DOHH2 (cell line): ENCODE measurements at regions not wholly inside any gene's neighbourhood (a gene's known extent, or its start where the extent isn't known, plus 50 kb on each side); places are given as distances from the start of the nearest gene placed in this dataset.
A peak's percentile ranks its signal among the peaks of the same experiment; 100 is the strongest.

Experiments
- H3F3A ChIP-seq: fragments of 200-600 bp; sonication (generic), shearing (Covaris generic); 2 replicates; pipeline ENCODE4 v1.6.0; 2016; ENCODE audit warnings: antibody characterized with exemption, mild to moderate bottlenecking; ENCODE audit not compliant: control insufficient read depth, insufficient read depth
- H3K27ac ChIP-seq: fragments of 200-600 bp; sonication (generic); 2 replicates; pipeline ENCODE4 v1.5.1; 2014; ENCODE audit warnings: low read depth, mild to moderate bottlenecking, low read length, moderate library complexity
- H3K27me3 ChIP-seq: fragments of 200-600 bp; sonication (generic); 2 replicates; pipeline ENCODE4 v1.6.1; 2014; ENCODE audit warnings: mild to moderate bottlenecking, low read length, mixed read lengths; ENCODE audit not compliant: control insufficient read depth
- H3K36me3 ChIP-seq: fragments of 200-600 bp; sonication (generic); 2 replicates; pipeline ENCODE4 v1.6.1; 2014; ENCODE audit warnings: mild to moderate bottlenecking, low read length, moderate library complexity, mixed read lengths; ENCODE audit not compliant: control insufficient read depth
- H3K4me1 ChIP-seq: fragments of 200-600 bp; sonication (generic); 2 replicates; pipeline ENCODE4 v1.6.1; 2014; ENCODE audit warnings: mild to moderate bottlenecking, low read length, mixed read lengths; ENCODE audit not compliant: control insufficient read depth
- H3K4me2 ChIP-seq: fragments of 200-600 bp; sonication (generic); 2 replicates; pipeline ENCODE4 v1.6.0; 2014; ENCODE audit warnings: mild to moderate bottlenecking, low read length, moderate library complexity
- H3K4me3 ChIP-seq: fragments of 200-600 bp; sonication (generic); 2 replicates; pipeline ENCODE4 v1.5.1; 2014; ENCODE audit warnings: mild to moderate bottlenecking, low read length, mixed read lengths
- H3K79me2 ChIP-seq: fragments of 200-600 bp; sonication (generic); 2 replicates; pipeline ENCODE4 v1.6.1; 2014; ENCODE audit warnings: mild to moderate bottlenecking, low read length, mixed read lengths; ENCODE audit not compliant: control insufficient read depth
- H3K9me2 ChIP-seq: fragments of 200-600 bp; sonication (generic); replicated peaks from 2 replicates; pipeline ENCODE4 v1.6.1; 2014; ENCODE audit warnings: mild to moderate bottlenecking, low read length, mixed read lengths; ENCODE audit not compliant: control insufficient read depth
- H3K9me3 ChIP-seq: fragments of 200-600 bp; sonication (generic); 2 replicates; pipeline ENCODE4 v1.6.1; 2014; ENCODE audit warnings: antibody characterized with exemption, low read length, mixed read lengths; ENCODE audit not compliant: control insufficient read depth, insufficient read depth
- H4K20me1 ChIP-seq: fragments of 200-600 bp; sonication (generic); 2 replicates; pipeline ENCODE4 v1.6.0; 2014; ENCODE audit warnings: low read depth, mild to moderate bottlenecking, antibody characterized with exemption, low read length, moderate library complexity; ENCODE audit not compliant: control insufficient read depth, insufficient read depth
- CTCF ChIP-seq: fragments of 200-600 bp; sonication (generic); IDR thresholded peaks from one replicate; pipeline ENCODE4 v1.5.1; 2014; ENCODE audit warnings: antibody characterized with exemption, mild to moderate bottlenecking, low read depth, low read length; ENCODE audit not compliant: poor library complexity, severe bottlenecking
- EZH2phosphoT487 ChIP-seq: fragments of 200-600 bp; sonication (generic); IDR thresholded peaks from 2 replicates; pipeline ENCODE4 v1.6.1; 2017; ENCODE audit warnings: borderline replicate concordance, mild to moderate bottlenecking, antibody characterized with exemption, low read length, moderate library complexity, mixed read lengths

DNA sequence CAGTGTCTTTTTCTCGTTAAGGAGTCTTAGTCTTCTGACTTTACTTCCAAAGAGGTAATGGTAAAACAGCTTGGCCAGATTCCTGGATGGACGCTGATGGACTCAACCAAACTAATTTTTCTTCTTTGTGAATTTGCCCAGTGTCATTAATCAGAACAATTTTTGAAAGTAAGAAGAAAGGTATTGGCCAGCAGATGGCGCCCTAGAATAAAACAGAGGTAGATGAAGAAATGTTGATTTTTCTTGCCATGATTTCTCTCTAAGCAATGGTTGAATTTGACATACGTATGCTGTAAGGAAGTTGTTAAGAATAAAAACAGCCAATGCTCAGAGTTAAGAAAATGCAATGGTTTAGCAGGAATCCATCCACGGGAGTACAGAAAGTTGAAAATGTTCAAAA lies 500.0 kb downstream of the DIRAS2 start:
- H3K9me2 ChIP-seq: no peaks in the 10 kb centered on the region
- H3K36me3 ChIP-seq: no peaks in the 10 kb centered on the region
- H3F3A ChIP-seq: no peaks in the 10 kb centered on the region
- no peaks in the 10 kb centered on the region for H3K4me1 ChIP-seq
- H3K4me3 ChIP-seq: no peak overlapping the region
- peaks cover 10% of the 10 kb centered on the region for H3K27me3 ChIP-seq
- H3K4me2 ChIP-seq: no peak overlapping the region
- TF ChIP-seq EZH2phosphoT487 (no peak), CTCF (peak; percentile 74)
- H4K20me1 ChIP-seq: no peaks in the 10 kb centered on the region
- H3K27ac ChIP-seq: no peak overlapping the region
- H3K9me3 ChIP-seq: no peaks in the 10 kb centered on the region
- H3K79me2 ChIP-seq: no peaks in the 10 kb centered on the region

DNA sequence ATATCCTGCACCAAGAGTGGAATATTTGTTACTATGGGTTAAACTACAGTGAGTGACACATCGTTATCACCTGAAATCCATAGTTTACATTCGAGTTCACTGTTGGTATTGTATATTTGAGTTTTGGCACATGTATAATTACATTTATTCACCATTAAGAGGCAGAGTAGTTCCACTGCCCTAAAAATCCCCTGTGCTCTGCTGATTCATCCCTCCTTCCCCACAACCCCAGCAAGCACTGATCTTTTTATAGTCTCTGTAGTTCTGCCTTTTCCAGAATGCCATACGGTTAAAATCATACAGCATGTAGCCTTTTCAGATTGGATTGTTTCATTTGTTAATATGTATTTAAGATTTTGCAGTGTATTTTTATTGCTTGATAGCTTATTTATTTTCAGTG lies 495.2 kb downstream of the DIRAS2 start:
- H3K9me3 ChIP-seq: no peaks in the 10 kb centered on the region

DNA sequence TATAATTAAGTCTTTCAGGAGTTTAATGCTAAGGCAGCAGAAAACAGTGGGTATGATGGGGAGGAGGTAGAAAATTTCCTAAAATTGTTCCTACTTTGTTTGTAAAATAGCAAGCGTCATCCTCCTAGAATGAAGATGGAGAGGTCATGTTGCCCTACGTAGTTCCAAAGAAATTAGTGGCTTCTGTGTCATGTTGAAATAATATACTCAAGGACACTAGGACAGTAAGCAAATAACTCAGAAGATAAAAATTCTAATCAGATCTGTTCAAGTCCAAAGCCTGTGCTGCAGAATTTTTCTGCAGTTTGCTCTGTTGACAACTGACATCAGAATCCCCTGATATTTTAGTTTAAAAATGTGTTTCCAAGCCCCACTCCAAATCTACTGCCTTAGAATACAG lies 486.3 kb downstream of the DIRAS2 start:
- no peaks in the 10 kb centered on the region for H3K79me2 ChIP-seq
- H3K4me1 ChIP-seq: no peaks in the 10 kb centered on the region
- no peak overlapping the region for H3K27ac ChIP-seq
- H3F3A ChIP-seq: no peaks in the 10 kb centered on the region
- H3K9me3 ChIP-seq: no peaks in the 10 kb centered on the region
- H3K4me2 ChIP-seq: no peak overlapping the region
- no peaks in the 10 kb centered on the region for H3K9me2 ChIP-seq
- H4K20me1 ChIP-seq: no peaks in the 10 kb centered on the region
- H3K36me3 ChIP-seq: no peaks in the 10 kb centered on the region
- TF ChIP-seq CTCF (no peak), EZH2phosphoT487 (no peak)
- no peaks in the 10 kb centered on the region for H3K27me3 ChIP-seq
- no peak overlapping the region for H3K4me3 ChIP-seq

More for the DNA sequence above, 495.2 kb downstream of the DIRAS2 start:
- TF ChIP-seq CTCF: no peak
- TF ChIP-seq EZH2phosphoT487: no peak
- Histone ChIP-seq H3K79me2 (no peaks in the 10 kb centered on the region), H3K9me2 (no peaks in the 10 kb centered on the region), H3K4me1 (no peaks in the 10 kb centered on the region), H3K4me2 (no peak overlapping the region), H3F3A (no peaks in the 10 kb centered on the region), H3K4me3 (no peak overlapping the region), H3K27me3 (peaks cover 3% of the 10 kb centered on the region; the same call in 1 of the 2 replicates), H3K36me3 (no peaks in the 10 kb centered on the region), H3K27ac (no peak overlapping the region), H4K20me1 (no peaks in the 10 kb centered on the region)
